Stomach (tissue), 8 donors: ENCODE measurements at regions not wholly inside any gene's neighbourhood (a gene's known extent, or its start where the extent isn't known, plus 50 kb on each side); places are given as distances from the start of the nearest gene placed in this dataset.

Source experiments
- DNase-seq, 2 donors: peaks; one replicate each; pipeline versions ENCODE4 v3.0.0 to v3.0.0-alpha.2; 2013 to 2019
- H3K27ac ChIP-seq, 5 donors: fragments of 200-600 bp in 4 of 5; sonication (generic) in 4 of 5; one replicate each; pipeline ENCODE4 v1.5.1; 2013 to 2019; ENCODE audit warnings: mild to moderate bottlenecking in 1 of 5, moderate library complexity in 1 of 5
- H3K27me3 ChIP-seq, 3 donors: fragments of 200-600 bp; sonication (generic); one replicate each; pipeline ENCODE4 v1.5.1; 2017 to 2019; ENCODE audit warnings: mixed run types in 1 of 3
- H3K36me3 ChIP-seq, 4 donors: fragments of 200-600 bp; sonication (generic); 1 replicate in 3 of 4; 2 replicates in 1 of 4; pipeline ENCODE4 v1.5.1; 2016 to 2019
- H3K4me1 ChIP-seq, 4 donors: fragments of 200-600 bp; sonication (generic); one replicate each; pipeline ENCODE4 v1.5.1; 2016 to 2019
- H3K4me3 ChIP-seq, 4 donors: fragments of 200-600 bp; sonication (generic) in 3 of 4; one replicate each; pipeline ENCODE4 v1.5.1; 2016 to 2019; ENCODE audit warnings: mild to moderate bottlenecking in 1 of 4
- H3K9me3 ChIP-seq, 4 donors: fragments of 200-600 bp; sonication (generic); one replicate each; pipeline ENCODE4 v1.5.1; 2016 to 2019
- CTCF ChIP-seq, 7 experiments: fragments of 450-650 bp in 4 of 7; fragments of 200-600 bp in 3 of 7; sonication (generic) in 3 of 7; IDR thresholded peaks; one replicate each; pipeline ENCODE4 v1.5.1; 2016 to 2019; ENCODE audit warnings: antibody characterized with exemption in 7 of 7, control low read depth in 2 of 7, mild to moderate bottlenecking in 1 of 7
- EP300 ChIP-seq: sonication (generic); formaldehyde crosslinking; IDR thresholded peaks from one replicate; pipeline ENCODE4 v1.6.1; 2017; ENCODE audit warnings: antibody characterized with exemption
- POLR2A ChIP-seq, 4 donors: fragments of 450-650 bp; IDR thresholded peaks; one replicate each; pipeline ENCODE4 v1.6.1; 2016; ENCODE audit warnings: antibody characterized with exemption in 4 of 4, control low read depth in 2 of 4, mild to moderate bottlenecking in 1 of 4, moderate library complexity in 1 of 4
- POLR2AphosphoS5 ChIP-seq, 3 donors: sonication (generic); formaldehyde crosslinking; IDR thresholded peaks; one replicate each; pipeline ENCODE4 v1.6.1; 2016; ENCODE audit warnings: antibody characterized with exemption in 3 of 3
- WGBS, 5 donors: extraction: QIAGEN DNeasy Blood & Tissue Kit in 3 of 5; methylation state at CpG; one replicate each; pipeline versions ENCODE4 v1.1.5 to v1.1.7; 2013 to 2018; 5-methylcytosine and 5-hydroxymethylcytosine counted together
- intact Hi-C: fragments of 100-400 bp; cut with DNase I; formaldehyde crosslinking; loops from one replicate; pipeline ENCODE4 v1.15.1; 2023; ENCODE audit warnings: low total_unique reads
- donor health status: healthy with polysubstance abuse.
- donor health status: Bipolar disorder and iron deficiency.
- donor health status: healthy.

GRCh38 chr20:19090332-19090731, 122.1 kb upstream of the SLC24A3 start:
- no peaks in the 10 kb centered on the region for H3K9me3 ChIP-seq
- H3K4me1 ChIP-seq, result no peaks in the 10 kb centered on the region
- no peak overlapping the region for H3K4me3 ChIP-seq
- no peaks in the 10 kb centered on the region for H3K36me3 ChIP-seq
- no peak for DNase-seq
- H3K27me3 ChIP-seq, result no peaks in the 10 kb centered on the region
- no peak overlapping the region for H3K27ac ChIP-seq
- TF ChIP-seq CTCF (IDR thresholded peaks at IDR 0.05), result no peak
- no peak for TF ChIP-seq POLR2AphosphoS5 (IDR thresholded peaks at IDR 0.05)
- no peak for TF ChIP-seq EP300
- no peak for TF ChIP-seq POLR2A (IDR thresholded peaks at IDR 0.05)
- intact Hi-C loops, result no loop called here
- 39 to 62% (median 48%) methylated on average over 5 of the region's 5 CpGs for WGBS, 5 donors

DNA sequence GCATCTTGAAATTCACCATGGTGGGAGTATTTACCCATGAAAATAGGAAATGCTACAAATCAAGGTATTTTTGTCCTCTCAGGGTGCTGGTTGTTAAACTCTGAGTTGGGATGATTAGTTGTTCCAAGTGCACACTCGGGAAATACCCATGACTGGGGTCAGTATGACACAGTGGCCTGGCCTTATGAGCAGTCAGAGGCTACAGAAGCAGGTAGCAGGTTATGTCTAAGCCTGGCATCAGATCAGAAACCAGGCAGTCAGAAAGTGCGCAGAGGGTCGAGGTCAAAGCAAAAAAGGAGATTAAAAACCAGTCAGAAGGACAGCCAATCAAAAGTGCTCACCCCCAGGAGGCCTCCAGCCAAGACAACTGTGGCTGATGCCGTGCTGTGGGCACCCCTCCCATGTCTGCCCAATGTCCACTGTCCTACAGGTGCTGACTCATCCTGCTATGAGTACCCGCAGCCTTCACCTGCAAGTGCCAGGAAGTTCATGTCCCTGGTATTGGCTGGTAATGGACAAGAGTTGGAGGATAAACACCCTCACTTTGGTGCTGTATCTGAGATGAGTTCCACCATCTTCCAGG, 117.4 kb upstream of the SLC24A3 start:
- H3K27me3 ChIP-seq, result no peaks in the 10 kb centered on the region
- no peak for TF ChIP-seq POLR2AphosphoS5 (IDR thresholded peaks at IDR 0.05)
- no peak for TF ChIP-seq POLR2A (IDR thresholded peaks at IDR 0.05)
- no peak for TF ChIP-seq CTCF (IDR thresholded peaks at IDR 0.05)
- TF ChIP-seq EP300, result no peak
- no peaks in the 10 kb centered on the region for H3K4me1 ChIP-seq
- DNase-seq, result peak in 1 of 2 donors; percentile 36
- H3K27ac ChIP-seq, result no peak overlapping the region
- intact Hi-C loops, result no loop called here
- H3K36me3 ChIP-seq, result no peaks in the 10 kb centered on the region
- H3K4me3 ChIP-seq, result no peak overlapping the region
- 50 to 84% (median 62%) methylated on average over 5 of the region's 5 CpGs for WGBS, 5 donors
- H3K9me3 ChIP-seq, result no peaks in the 10 kb centered on the region

DNA sequence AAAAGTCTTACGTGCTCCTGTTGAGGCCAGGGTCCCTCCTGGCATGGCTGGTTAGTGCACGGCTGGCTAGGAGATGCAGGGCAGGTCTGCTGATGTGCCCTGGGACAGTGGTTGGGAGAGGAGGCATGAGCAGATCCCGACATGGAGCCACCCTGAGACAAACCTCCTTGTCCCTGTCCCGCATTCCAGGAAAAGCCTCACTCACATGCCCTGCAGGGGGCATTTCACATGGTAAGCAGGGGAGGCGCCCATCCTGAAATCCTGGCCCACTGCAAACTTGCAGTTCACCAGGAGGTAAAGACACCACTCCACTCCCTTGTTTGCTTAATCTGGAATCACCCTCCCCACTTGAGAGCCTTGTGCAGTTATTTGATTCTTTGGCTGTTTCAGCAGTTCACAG, 116.7 kb upstream of the SLC24A3 start:
- H3K4me1 ChIP-seq, result no peaks in the 10 kb centered on the region
- WGBS, 5 donors, result 65 to 75% (median 69%) methylated on average over 5 of the region's 5 CpGs
- H3K27ac ChIP-seq, result no peak overlapping the region
- H3K27me3 ChIP-seq, result no peaks in the 10 kb centered on the region
- no peaks in the 10 kb centered on the region for H3K9me3 ChIP-seq
- no peak overlapping the region for H3K4me3 ChIP-seq
- H3K36me3 ChIP-seq, result no peaks in the 10 kb centered on the region
- no peak for TF ChIP-seq POLR2A (IDR thresholded peaks at IDR 0.05)
- no peak for TF ChIP-seq CTCF (IDR thresholded peaks at IDR 0.05)
- no peak for TF ChIP-seq POLR2AphosphoS5 (IDR thresholded peaks at IDR 0.05)
- no peak for TF ChIP-seq EP300
- DNase-seq, result no peak
- intact Hi-C loops, result no loop called here

DNA sequence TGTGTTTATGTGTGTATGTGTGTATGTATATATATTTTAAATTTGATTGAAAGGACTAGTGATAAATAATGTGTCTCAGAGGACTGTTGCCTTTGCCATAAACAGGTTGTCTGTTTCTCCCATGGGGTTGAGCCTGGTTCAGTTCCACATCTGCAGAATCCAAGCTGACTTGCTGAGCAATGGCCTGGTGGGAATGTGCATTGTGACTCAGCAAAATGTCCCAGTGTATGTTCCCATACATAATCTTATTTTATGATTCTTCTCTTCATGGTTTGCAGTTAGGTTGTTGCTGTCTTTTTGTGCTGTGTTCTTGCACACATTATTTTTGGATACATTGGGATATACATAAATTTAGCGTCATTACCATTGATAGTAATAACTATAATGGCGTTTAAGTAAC, 115.6 kb upstream of the SLC24A3 start:
- no peak for DNase-seq
- H3K27me3 ChIP-seq, result no peaks in the 10 kb centered on the region
- no peak overlapping the region for H3K27ac ChIP-seq
- intact Hi-C loops, result no loop called here
- TF ChIP-seq POLR2A (IDR thresholded peaks at IDR 0.05) (no peak), EP300 (no peak)
- 90 to 98% (median 93%) methylated on average over 2 of the region's 2 CpGs for WGBS, 5 donors
- H3K4me3 ChIP-seq, result no peak overlapping the region
- H3K4me1 ChIP-seq, result no peaks in the 10 kb centered on the region
- H3K36me3 ChIP-seq, result no peaks in the 10 kb centered on the region
- no peaks in the 10 kb centered on the region for H3K9me3 ChIP-seq

- WGBS, 5 donors, result 83 to 95% (median 91%) methylated on average over 4 of the region's 4 CpGs
- no peak for DNase-seq
- intact Hi-C loops, result no loop called here
Observed at GRCh38 chr20:19098117-19098516, 114.3 kb upstream of the SLC24A3 start.

More at GRCh38 chr20:19098117-19098516, 114.3 kb upstream of the SLC24A3 start:
- Histone ChIP-seq H3K36me3 (no peaks in the 10 kb centered on the region), H3K4me3 (no peak overlapping the region), H3K27ac (no peak overlapping the region), H3K4me1 (no peaks in the 10 kb centered on the region), H3K27me3 (no peaks in the 10 kb centered on the region), H3K9me3 (no peaks in the 10 kb centered on the region)
- TF ChIP-seq POLR2A (IDR thresholded peaks at IDR 0.05) (no peak), EP300 (no peak), CTCF (IDR thresholded peaks at IDR 0.05) (no peak), POLR2AphosphoS5 (IDR thresholded peaks at IDR 0.05) (no peak)
